Uterus (tissue), 3 donors: ENCODE measurements at regions not wholly inside any gene's neighbourhood (a gene's known extent, or its start where the extent isn't known, plus 50 kb on each side); places are given as distances from the start of the nearest gene placed in this dataset.

Experiments used
- DNase-seq, 2 donors: peaks; one replicate each; pipeline ENCODE4 v3.0.0-alpha.2; 2019 to 2020
- H3K27ac ChIP-seq, 2 donors: fragments of 200-600 bp; sonication (generic); 1 replicate in 1 of 2; 2 replicates in 1 of 2; pipeline ENCODE4 v1.5.1; 2016 to 2018
- H3K27me3 ChIP-seq, 2 donors: fragments of 200-600 bp; sonication (generic); one replicate each; pipeline ENCODE4 v1.5.1; 2018 to 2019; ENCODE audit warnings: control low read depth in 1 of 2
- H3K36me3 ChIP-seq, 2 donors: fragments of 200-600 bp; sonication (generic); one replicate each; pipeline ENCODE4 v1.5.1; 2019; ENCODE audit warnings: control low read depth in 1 of 2
- H3K4me1 ChIP-seq, 2 donors: fragments of 200-600 bp; sonication (generic); one replicate each; pipeline ENCODE4 v1.5.1; 2018 to 2019; ENCODE audit warnings: control low read depth in 1 of 2
- H3K4me3 ChIP-seq, 2 donors: fragments of 200-600 bp; sonication (generic); 1 replicate in 1 of 2; 2 replicates in 1 of 2; pipeline ENCODE4 v1.5.1; 2018 to 2019; ENCODE audit warnings: mild to moderate bottlenecking in 1 of 2
- H3K9me3 ChIP-seq, 2 donors: fragments of 200-600 bp; sonication (generic); one replicate each; pipeline ENCODE4 v1.5.1; 2019; ENCODE audit warnings: control low read depth in 1 of 2
- POLR2A ChIP-seq, 2 donors: fragments of 450-650 bp; IDR thresholded peaks; one replicate each; pipeline ENCODE4 v1.6.1; 2016; ENCODE audit warnings: antibody characterized with exemption in 2 of 2, mild to moderate bottlenecking in 1 of 2, moderate library complexity in 1 of 2
- intact Hi-C: fragments of 100-400 bp; cut with DNase I; formaldehyde crosslinking; loops from one replicate; pipeline ENCODE4 v1.15.1; 2023; ENCODE audit warnings: low total_unique reads
- TF ChIP-seq, protein P1 (sequence below), 4 experiments: fragments of 200-600 bp in 2 of 4; fragments of 450-650 bp in 2 of 4; sonication (generic) in 2 of 4; IDR thresholded peaks; one replicate each; pipeline ENCODE4 v1.5.1; 2016 to 2019; ENCODE audit warnings: antibody characterized with exemption in 4 of 4, mild to moderate bottlenecking in 2 of 4, moderate library complexity in 1 of 4
- donor health status: DM: yes; HTN: yes; CAD: no.

DNA sequence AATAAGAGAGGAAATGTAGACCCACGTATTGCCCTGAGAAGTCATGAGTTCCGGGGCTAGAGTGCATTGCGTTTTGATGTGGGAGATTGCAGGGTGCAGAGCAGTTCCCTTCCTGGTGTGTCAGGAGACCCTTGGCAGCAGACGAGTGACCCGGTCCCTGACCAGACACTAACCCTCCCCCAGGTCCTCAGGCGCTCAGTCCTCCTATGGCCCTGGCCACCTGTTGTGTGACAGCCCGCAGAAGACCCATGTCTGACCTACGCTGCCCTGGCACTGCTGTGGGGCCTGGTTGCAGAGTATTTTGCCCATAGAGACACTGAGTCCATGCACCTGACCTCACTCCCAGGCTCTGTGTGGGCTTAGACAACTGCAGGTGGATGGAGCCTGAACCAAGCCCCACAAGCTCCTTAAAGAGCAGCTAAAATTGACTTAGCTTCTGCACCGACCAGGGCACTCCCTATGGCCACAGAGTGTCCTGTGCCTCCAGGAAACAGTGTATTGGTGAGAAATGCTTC lies 833.8 kb downstream of the TBC1D22A start:
- H3K27ac ChIP-seq, result no peak overlapping the region
- intact Hi-C loops, result no loop called here
- H3K9me3 ChIP-seq, result no peaks in the 10 kb centered on the region
- DNase-seq, result no peak
- H3K36me3 ChIP-seq, result no peaks in the 10 kb centered on the region
- H3K27me3 ChIP-seq, result no peaks in the 10 kb centered on the region
- no peak overlapping the region for H3K4me3 ChIP-seq
- no peak for TF ChIP-seq POLR2A (IDR thresholded peaks at IDR 0.05)
- TF ChIP-seq, protein P1, sequence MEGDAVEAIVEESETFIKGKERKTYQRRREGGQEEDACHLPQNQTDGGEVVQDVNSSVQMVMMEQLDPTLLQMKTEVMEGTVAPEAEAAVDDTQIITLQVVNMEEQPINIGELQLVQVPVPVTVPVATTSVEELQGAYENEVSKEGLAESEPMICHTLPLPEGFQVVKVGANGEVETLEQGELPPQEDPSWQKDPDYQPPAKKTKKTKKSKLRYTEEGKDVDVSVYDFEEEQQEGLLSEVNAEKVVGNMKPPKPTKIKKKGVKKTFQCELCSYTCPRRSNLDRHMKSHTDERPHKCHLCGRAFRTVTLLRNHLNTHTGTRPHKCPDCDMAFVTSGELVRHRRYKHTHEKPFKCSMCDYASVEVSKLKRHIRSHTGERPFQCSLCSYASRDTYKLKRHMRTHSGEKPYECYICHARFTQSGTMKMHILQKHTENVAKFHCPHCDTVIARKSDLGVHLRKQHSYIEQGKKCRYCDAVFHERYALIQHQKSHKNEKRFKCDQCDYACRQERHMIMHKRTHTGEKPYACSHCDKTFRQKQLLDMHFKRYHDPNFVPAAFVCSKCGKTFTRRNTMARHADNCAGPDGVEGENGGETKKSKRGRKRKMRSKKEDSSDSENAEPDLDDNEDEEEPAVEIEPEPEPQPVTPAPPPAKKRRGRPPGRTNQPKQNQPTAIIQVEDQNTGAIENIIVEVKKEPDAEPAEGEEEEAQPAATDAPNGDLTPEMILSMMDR (IDR thresholded peaks at IDR 0.05), result no peak
- no peaks in the 10 kb centered on the region for H3K4me1 ChIP-seq

GRCh38 chr22:47594836-47595521 lies 832.5 kb downstream of the TBC1D22A start:
- Histone ChIP-seq H3K27ac (no peak overlapping the region), H3K27me3 (no peaks in the 10 kb centered on the region), H3K36me3 (no peaks in the 10 kb centered on the region), H3K9me3 (no peaks in the 10 kb centered on the region), H3K4me1 (no peaks in the 10 kb centered on the region), H3K4me3 (no peak overlapping the region)
- intact Hi-C loops, result no loop called here
- TF ChIP-seq, protein P1 (IDR thresholded peaks at IDR 0.05), result no peak
- no peak for TF ChIP-seq POLR2A (IDR thresholded peaks at IDR 0.05)
- no peak for DNase-seq

- intact Hi-C loops, result no loop called here
- Histone ChIP-seq H3K27ac (no peak overlapping the region), H3K27me3 (no peaks in the 10 kb centered on the region), H3K4me1 (no peaks in the 10 kb centered on the region), H3K9me3 (no peaks in the 10 kb centered on the region), H3K4me3 (no peak overlapping the region), H3K36me3 (no peaks in the 10 kb centered on the region)
- TF ChIP-seq POLR2A (IDR thresholded peaks at IDR 0.05), result no peak
- TF ChIP-seq, protein P1 (IDR thresholded peaks at IDR 0.05), result no peak
- DNase-seq, result no peak
Observed at GRCh38 chr22:47593911-47594311, 831.5 kb downstream of the TBC1D22A start.

DNA sequence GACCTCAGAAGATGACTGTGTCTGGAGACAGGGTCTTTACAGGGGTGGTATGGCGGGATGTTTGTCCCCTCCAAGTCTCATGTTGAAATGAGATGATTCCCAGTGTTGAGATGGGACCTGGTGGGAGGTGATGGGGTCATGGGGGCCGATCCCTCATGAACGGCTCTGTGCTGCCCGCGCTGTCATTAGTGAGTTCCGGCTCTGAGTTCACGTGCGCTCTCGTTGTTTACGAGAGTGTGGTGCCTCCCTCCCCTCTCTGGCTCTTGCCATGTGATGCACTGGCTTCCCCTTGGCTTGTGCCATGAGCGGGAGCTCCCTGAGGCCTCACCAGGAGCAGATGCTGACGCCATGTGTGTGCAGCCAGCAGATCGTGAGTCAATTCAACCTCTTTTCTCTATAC lies 830.8 kb downstream of the TBC1D22A start:
- H3K27me3 ChIP-seq, result no peaks in the 10 kb centered on the region
- intact Hi-C loops, result no loop called here
- no peaks in the 10 kb centered on the region for H3K9me3 ChIP-seq
- no peak overlapping the region for H3K4me3 ChIP-seq
- no peak for DNase-seq
- no peak for TF ChIP-seq POLR2A (IDR thresholded peaks at IDR 0.05)
- TF ChIP-seq, protein P1 (IDR thresholded peaks at IDR 0.05), result no peak
- no peaks in the 10 kb centered on the region for H3K4me1 ChIP-seq
- H3K36me3 ChIP-seq, result no peaks in the 10 kb centered on the region
- no peak overlapping the region for H3K27ac ChIP-seq

GRCh38 chr22:47592791-47593190 lies 830.3 kb downstream of the TBC1D22A start:
- intact Hi-C loops, result no loop called here
- Histone ChIP-seq H3K4me1 (no peaks in the 10 kb centered on the region), H3K27ac (no peak overlapping the region), H3K27me3 (no peaks in the 10 kb centered on the region), H3K4me3 (no peak overlapping the region), H3K9me3 (no peaks in the 10 kb centered on the region), H3K36me3 (no peaks in the 10 kb centered on the region)
- DNase-seq, result no peak
- TF ChIP-seq, protein P1 (IDR thresholded peaks at IDR 0.05), result no peak
- no peak for TF ChIP-seq POLR2A (IDR thresholded peaks at IDR 0.05)
